DND-41 (cell line): ENCODE measurements at regions not wholly inside any gene's neighbourhood (a gene's known extent, or its start where the extent isn't known, plus 50 kb on each side); places are given as distances from the start of the nearest gene placed in this dataset.

Experiments used
- CTCF ChIP-seq: IDR thresholded peaks from 2 replicates; pipeline ENCODE4 v1.5.1; 2012; ENCODE audit warnings: borderline replicate concordance, low read length, moderate library complexity, mild to moderate bottlenecking; ENCODE audit not compliant: poor library complexity, severe bottlenecking; ENCODE audit errors: extremely low read depth
- EZH2 ChIP-seq: IDR thresholded peaks from 3 replicates; pipeline ENCODE4 v1.6.1; 2012; ENCODE audit warnings: borderline replicate concordance, low read depth, mild to moderate bottlenecking, moderate library complexity, low read length, inconsistent platforms; ENCODE audit not compliant: severe bottlenecking

DNA sequence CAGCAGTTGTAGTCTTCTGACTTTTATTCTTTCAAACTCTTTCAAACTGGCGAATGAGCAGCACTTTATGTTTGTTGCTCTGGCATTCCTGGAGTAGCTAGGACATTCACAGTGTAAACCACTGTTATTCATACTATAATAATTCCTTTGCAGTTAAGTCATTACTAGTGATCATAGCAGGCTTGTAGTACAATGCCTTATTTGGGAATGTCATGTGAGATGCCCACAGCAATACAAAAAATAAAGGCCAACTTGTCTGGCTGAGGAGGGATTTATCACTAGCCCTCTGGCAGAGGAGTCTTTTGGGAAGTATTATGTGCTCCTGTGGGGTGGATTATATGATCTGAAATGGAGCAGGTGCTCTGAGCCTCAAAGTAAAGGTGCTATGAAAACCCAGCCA is 197.2 kb downstream of the VGLL3 start:
- TF ChIP-seq CTCF = no peak
- TF ChIP-seq EZH2 = no peak
